Anterior cingulate cortex (tissue), 58 donors: ENCODE measurements at regions not wholly inside any gene's neighbourhood (a gene's known extent, or its start where the extent isn't known, plus 50 kb on each side); places are given as distances from the start of the nearest gene placed in this dataset.
"Not testable (repeated sequence)": the region's sequence is repeated elsewhere in the genome, so short reads cannot be mapped to it uniquely, and the experiment has no call there.

Experiments
- DNase-seq, 58 donors: peaks; one replicate each; lab custom pipeline; 2025; lab: John Stamatoyannopoulos, UW

DNA sequence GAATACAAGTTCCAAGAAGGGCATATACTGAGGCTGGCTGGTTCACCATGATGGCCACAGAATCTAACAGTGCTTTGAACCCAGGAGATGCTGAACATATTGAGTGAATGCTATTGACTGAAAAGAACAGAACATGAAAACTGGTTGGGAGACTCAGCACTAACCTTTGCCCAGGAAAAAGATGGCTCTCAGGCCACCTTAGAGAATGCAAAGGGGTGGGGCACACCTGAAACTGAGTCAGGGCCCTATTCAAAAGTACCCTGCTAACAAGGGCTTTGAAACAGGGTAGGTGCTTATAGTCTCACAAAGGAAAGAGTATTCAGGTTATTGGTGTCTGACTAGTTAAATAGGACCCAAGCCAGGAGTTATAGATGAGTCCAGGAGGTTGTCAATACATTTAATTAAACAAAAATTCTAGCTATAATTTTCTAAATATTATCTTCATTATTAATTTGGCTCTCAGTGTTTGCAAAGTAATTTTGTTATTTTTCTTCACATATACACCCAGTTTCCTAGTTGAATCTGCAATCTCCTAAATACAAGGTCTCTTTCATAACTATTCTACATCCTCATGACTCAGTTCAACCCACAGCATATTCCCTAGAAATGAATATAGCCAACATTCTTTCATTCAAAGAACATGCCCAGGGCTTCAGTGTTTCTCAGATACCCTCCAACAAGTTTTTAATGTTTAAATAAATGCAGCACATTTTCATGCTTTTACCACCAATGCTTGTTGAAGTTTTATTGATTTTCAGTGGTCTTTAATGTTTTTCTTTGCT lies 144.2 kb upstream of the RAPGEF2 start:
- DNase-seq = no peak

DNA sequence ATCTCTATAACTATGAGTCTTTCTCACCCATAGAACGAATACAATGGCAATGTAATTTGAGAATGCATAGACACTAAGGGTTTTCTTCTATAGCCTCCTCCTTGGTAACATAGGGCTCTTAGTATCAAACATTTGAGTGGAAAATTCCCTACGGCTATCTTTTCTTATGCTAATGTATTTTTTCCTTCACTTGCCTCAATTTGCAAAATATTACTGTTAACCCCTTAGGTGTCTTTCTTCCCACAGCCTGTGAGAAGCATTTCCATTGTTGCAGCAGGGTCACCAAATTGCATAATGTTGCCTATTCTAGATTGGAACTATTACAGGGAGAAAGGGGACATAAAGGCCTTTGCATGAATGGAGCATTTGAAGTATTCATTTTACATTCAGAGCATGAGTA lies 140.5 kb upstream of the RAPGEF2 start:
- no peak for DNase-seq

DNA sequence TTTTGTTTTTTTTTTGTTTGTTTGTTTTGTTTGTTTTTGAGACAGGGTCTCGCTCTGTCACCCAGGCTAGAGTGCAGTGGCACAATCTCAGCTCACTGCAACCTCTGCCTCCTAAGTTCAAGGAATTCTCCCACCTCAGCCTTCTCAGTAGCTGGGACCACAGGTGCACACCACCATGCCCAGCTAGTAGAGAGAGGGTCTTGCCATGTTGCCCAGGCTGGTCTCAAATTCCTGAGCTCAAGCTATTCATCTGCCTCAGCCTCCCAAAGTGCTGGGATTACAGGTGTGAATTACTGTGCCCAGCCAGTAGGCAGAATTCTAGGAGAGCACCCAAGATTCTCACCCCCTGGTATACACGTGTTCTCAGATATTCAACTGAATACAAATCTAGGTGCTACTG lies 139.6 kb upstream of the RAPGEF2 start:
- DNase-seq = not testable (repeated sequence)

DNA sequence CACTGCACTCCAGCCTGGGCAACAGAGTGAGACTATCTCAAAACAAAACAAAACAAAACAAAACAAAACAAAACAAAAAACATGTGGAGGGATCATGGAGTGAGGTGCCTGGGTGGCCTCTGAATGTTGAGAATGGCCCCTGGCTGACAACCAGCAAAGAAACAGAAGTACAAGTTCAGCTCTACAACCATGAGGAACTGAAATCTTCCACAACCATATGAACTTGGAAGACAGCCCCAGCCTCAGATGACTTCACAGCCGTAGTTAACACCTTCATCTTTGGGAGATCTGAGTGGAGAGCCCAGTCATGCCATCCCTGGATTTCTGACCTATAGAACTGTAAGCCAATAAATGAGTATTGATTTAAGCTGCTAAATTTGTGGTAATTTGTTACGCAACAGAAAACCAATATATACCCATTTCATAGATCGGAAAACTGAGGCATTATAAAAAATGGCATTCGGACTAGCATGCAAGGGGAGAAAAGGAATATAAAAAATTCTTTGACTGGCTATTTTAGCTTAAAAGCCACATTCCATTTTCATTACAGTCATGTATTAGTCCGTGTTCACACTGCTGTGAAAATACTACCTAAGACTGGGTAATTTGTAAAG lies 138.7 kb upstream of the RAPGEF2 start:
- DNase-seq = no peak

DNA sequence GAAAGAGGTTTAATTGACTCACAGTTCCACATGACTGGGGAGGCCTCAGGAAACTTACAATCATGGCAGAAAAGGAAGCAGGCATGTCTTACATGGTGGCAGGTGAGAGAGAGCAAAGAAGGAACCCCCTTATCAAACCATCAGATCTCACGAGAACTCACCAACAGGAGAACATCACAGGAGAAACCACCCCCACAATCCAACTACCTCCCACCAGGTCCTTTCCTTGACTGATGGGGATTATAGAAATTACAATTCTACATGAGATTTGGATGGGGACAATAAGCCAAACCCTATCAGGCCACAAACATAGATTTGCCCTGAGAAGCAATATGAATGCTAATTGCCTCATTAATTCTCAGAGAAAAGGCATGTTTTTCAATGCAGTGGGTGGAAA lies 138.2 kb upstream of the RAPGEF2 start:
- DNase-seq = no peak

DNA sequence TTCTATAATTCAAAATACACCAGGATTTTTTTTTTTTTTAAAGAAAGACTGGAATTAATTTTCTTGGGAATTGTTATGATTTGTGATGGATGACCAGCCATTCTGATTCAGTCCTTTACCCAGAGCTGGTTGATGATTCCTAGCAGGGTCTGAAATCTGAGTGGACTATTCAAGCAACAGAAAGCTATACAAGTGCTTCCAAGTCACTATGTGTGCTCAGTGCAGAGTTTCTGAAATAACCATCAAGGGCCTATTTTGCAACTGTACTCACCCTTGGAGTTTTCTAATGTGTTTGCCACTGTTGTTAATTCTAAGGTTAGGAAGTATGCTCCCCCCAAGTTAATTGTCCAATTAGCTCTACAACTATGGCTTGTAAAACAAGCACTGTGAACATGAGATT lies 137.7 kb upstream of the RAPGEF2 start:
- DNase-seq = no peak

DNA sequence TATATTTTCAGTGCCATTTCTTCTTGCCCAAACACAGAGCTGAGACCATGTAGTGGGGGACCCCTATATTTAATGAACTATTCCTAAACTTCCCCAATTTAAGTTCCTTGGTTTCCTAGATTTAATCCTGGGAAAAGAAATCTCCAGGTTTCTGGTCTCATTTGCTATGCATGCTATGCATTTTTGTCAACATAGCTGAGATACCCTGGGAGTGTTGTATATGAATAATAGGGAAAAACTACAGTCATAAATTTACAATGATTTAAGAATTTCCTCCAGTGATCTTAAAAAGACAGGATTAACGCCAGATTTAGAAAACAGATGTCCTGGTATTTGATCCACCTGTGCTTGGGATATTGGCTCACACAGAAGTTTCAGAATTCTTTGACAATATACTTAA lies 136.8 kb upstream of the RAPGEF2 start:
- no peak for DNase-seq

DNA sequence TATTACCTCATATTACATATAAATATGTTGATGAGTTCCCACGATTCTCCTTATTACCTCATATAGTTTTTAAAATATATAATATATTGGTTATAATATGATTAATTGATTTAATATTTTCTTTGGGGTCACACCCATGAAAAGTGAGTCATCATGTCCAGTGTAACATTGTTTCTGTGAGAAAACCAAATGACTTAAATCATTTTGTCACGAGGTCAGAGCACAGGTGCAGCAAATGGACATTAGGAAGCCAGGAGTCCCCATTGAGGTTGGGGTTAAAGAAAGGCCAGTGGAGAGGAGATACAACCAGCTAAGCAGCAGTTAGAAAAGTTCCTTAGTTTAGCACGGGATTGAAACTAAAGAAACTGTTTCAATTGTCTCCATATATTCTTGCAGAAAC lies 133.9 kb upstream of the RAPGEF2 start:
- no peak for DNase-seq

DNA sequence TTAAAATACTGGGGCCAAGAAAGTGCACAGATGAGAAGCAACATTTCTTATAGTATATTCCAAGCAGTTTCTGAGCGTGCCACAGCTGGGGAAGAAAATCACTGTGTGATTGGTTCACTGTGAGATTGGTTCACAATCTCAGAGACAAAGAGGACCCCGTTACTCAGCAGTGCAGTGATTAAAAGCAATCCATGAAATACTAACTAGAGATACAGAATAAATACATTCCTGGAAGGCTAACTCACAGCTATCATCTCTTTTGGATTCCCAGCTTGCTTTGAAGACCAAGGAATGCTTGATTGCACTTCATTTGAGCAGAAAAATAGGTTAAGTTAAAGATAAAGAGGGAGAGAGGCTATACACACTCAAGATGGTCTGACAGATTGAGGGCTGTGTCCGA lies 132.1 kb upstream of the RAPGEF2 start:
- DNase-seq = no peak

DNA sequence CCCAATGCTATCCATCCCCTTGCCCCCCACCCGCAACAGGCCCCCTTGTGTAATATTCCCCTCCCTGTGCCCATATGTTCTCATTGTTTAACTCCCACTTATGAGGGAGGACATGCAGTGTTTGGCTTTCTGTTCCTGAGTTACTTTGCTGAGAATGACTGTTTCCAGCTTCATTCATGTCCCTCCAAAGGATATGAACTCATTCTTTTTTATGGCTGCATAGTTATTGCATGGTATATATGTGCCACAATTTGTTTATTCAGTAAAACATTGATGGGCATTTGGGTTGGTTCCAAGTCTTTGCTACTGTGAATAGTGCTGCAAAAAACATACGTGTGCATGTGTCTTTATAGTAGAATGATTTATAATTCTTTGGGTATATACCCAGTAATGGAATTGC lies 128.4 kb upstream of the RAPGEF2 start:
- DNase-seq = not testable (repeated sequence)

DNA sequence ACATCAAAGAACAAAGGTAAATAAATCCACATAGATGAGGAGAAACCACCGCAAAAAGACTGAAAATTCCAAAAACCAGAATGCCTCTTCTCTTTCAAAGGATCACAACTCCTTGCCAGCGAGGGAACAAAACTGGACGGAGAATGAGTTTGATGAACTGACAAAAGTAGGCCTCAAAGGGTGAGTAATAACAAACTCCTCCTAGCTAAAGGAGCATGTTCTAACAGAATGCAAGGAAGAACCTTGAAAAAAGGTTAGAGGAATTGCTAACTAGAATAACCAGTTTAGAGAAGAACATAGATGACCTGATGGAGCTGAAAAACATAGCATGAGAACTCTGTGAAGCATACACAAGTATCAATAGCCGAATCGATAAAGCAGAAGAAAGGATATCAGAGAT lies 122.2 kb upstream of the RAPGEF2 start:
- not testable (repeated sequence) for DNase-seq

DNA sequence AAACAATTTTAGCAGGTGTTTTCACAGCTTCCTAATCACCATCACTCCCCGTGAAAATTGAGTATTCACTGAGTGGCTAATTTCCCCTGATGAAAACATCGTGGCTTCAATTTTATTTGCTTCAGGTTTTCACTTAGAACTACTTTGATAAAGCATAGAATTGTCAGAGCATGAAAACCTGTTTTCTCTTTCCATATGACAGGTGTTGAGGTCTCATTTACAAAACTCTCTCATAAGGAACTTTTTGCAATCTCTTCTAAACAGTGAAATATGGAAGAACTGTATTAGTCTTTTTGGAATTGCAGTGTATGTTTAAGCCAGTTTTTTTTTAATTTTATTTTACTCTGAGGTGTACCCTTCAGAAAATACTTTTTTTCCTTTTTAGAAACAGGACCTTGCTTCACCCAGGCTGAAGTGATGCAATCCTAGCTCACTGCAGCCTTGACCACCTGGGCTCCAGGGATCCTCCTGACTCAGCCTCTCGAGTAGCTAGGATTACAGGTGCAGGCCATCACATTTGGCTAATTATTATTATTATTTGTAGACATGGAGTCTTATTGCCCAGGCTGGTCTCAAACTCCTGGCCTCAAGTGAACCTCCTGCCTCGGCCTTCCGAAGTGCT lies 111.2 kb upstream of the RAPGEF2 start:
- DNase-seq = no peak

DNA sequence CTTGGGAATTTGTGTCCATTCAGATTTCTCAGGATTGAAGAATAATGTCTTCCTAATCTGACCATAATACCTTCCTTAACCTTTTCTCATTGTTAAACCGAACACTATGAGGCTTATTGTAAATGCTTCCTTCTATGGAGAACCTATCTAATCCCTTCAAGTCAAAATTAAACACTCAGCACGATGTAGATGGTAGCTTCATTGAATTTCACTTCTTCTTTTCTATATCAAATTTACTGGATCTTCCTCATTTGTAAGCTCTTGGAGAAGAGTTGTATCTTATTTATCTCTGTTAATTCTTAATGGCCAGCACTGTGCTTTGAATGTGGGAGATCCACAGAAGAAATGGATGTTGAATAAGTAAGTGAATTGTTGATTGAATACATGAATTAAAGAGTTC lies 109.0 kb upstream of the RAPGEF2 start:
- DNase-seq = no peak

DNA sequence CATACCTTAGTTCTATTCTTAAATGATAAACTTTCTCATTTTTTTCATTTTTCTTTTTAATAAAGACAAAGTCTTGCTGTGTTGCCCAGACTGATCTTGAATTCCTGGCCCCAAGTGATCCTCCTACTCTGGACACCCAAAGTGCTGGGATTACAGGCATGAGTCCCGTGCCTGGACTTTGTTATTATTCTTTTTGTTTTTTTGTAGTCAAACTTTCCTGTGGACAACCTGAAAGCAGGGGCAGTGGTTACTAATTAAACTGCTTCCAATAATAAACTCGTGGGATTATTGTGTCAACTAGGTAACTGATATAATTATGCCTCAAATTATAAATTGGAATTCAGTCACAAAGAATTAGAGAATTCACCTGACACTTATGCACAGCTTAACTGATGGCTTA lies 107.8 kb upstream of the RAPGEF2 start:
- no peak for DNase-seq

DNA sequence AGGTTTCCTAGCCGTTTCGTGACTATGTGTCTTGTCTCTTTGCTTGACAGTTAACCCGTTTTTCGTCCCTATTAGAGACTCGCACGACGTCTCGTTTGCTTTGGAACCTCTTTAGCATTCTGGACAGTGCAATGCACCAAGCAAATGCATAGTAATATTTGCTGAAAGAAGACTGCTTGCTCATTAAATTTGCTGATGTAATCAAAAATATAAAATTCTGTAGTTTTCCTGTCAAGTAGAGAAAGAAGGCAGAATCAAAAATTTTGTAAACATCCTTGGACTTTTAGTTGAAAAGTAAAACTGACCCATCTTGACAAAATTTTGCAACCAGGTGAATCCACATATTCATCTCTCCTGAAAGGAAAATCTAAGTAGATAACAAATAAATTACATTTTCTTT lies 106.9 kb upstream of the RAPGEF2 start:
- DNase-seq = no peak

DNA sequence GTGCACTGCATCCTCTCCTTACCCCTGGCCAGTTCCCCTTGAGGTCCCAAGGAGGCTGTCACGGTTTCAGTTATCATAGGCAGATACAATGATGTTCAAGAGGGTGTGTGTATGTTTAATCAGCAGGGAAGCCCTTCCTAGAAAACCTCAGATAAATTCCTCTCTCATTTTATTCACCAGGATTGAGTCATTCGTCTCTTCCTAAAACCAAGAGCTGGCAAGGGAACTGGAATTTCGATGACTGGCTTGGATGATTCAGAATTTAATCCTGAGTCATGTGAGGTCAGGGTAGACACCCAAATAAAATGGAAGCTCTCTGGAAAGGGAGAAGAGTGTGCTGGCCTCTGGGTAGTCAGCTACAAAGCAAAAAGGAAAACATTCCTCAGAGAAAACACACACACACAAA lies 106.2 kb upstream of the RAPGEF2 start:
- DNase-seq = peak in 2 of 58 donors; percentile 0 to 5

DNA sequence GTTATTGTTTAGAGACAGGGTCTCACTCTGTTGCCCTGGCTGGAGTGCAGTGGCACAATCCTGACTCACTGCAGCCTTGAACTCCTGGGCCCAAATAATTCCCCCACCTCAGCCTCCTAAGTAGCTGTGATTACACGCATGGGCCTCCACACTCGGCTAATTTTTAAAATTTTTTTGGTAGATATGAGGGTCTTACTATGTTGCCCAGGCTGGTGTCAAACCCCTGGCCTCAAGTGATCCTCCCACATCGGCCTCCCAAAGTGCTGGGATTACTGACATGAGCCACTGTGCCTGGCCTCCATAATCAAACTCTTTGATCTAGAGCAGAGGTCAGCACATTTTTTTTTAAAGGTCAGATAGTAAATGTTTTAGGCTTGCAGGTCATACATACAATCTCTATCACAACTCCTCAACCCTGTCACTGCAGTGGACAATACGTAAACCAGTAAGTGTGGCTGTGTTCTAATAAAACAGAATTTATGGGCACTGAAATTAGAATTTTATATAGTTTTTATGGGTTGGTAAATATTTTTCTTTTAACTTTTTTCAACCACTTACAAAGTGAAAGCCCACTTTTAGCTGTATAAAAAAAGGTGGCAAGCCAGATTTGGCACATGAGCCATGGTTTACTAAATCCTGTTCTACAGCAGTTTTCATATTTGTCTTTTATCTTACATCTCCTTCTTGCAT lies 105.1 kb upstream of the RAPGEF2 start:
- DNase-seq = no peak

DNA sequence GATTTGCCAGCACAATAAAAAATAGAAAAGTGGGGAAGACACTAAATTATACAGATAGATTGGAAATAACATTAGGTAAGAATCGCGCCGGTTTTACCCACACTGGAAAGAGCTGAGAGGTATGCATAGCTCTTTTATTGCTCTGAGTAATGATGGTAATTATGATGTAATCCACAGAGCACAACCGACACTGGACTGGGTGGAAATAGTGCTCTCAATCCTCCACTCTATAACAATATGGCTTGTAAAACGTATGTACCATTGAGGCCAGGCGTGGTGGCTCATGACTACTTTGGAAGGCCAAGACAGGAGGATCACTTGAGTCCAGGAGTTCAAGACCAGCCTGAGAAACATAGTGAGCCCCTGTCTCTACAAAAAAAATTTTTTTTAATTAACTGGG lies 104.3 kb upstream of the RAPGEF2 start:
- no peak for DNase-seq

DNA sequence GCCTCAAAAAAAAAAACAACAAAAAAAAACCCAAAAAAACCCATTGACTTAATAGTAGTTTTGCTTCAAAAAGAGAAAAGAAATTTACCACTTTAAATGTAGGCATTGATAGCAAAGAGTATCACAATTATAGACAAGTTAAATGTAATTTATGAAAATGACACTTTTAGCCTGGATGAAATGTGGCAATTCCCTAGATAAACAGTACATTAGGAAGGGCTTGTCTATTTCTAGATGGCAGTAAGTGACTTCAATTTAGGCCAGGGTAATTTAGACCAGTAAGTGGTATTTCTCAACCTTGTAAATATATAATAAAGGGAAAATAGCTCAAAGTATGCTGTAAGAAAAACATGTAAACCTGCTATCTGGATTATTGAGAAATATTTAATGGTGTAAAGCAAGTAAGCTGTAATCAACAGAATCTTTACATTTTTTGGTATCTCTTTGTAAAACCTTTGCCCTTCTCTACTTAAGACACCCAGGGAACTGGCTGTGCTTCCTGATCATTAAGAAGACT lies 103.7 kb upstream of the RAPGEF2 start:
- no peak for DNase-seq

DNA sequence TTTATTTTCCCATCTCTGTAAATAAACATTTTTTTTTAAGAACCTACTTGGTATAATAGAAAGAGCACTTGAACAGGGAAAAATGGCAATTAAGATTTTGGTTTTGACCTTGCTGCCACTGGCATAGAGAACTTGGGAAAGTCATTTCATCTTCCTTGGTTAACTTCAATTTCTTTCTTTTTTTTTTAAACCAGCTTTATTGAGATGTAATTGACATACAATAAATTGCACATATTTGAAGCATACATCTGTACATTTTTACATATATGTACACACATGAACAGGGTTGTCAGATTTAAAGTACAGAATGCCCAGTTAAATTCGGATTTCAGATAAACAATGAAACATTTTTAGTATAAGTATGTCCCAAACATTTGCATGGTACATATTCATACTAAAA lies 103.0 kb upstream of the RAPGEF2 start:
- no peak for DNase-seq

DNA sequence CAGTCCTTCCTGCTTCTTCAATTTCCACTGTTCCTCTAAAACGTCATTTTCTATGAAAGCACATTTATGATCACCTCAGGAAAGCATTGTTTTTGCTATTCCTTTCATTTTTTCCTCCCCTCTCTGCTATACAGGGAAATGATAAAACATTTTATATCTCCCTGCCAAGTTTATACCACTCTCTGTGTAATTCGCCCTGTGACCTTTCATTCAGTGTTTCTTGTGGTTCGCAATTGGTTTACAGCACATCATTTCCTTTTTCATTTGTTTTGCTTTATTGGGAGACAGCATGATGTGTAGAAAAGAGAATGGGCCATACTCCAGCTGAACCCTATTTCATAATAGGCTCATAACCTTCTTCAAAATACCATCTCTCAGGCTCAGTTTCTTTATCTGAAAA lies 99.9 kb upstream of the RAPGEF2 start:
- DNase-seq = no peak
